SK-N-SH (cell line): ENCODE measurements at regions not wholly inside any gene's neighbourhood (a gene's known extent, or its start where the extent isn't known, plus 50 kb on each side); places are given as distances from the start of the nearest gene placed in this dataset.

ENCODE experiments used
- EP300 ChIP-seq, 2 experiments: IDR thresholded peaks; 2 replicates each; pipeline versions ENCODE4 v1.4.0 to v1.6.1; 2012; ENCODE audit warnings: borderline replicate concordance in 1 of 2, low read depth in 1 of 2, low read length in 1 of 2
- TF ChIP-seq, protein P1 (sequence below): fragments of 200-600 bp; sonication (generic); IDR thresholded peaks from 2 replicates; pipeline ENCODE4 v1.6.1; 2017; ENCODE audit warnings: antibody characterized with exemption, mild to moderate bottlenecking, moderate library complexity

GRCh38 chr10:109324721-109325120, 598.6 kb downstream of the XPNPEP1 start:
- TF ChIP-seq EP300 (IDR thresholded peaks at IDR 0.05; ENCODE audit: borderline replicate concordance in 1 of 2, low read depth in 1 of 2, low read length in 1 of 2) = no peak
- TF ChIP-seq, protein P1, sequence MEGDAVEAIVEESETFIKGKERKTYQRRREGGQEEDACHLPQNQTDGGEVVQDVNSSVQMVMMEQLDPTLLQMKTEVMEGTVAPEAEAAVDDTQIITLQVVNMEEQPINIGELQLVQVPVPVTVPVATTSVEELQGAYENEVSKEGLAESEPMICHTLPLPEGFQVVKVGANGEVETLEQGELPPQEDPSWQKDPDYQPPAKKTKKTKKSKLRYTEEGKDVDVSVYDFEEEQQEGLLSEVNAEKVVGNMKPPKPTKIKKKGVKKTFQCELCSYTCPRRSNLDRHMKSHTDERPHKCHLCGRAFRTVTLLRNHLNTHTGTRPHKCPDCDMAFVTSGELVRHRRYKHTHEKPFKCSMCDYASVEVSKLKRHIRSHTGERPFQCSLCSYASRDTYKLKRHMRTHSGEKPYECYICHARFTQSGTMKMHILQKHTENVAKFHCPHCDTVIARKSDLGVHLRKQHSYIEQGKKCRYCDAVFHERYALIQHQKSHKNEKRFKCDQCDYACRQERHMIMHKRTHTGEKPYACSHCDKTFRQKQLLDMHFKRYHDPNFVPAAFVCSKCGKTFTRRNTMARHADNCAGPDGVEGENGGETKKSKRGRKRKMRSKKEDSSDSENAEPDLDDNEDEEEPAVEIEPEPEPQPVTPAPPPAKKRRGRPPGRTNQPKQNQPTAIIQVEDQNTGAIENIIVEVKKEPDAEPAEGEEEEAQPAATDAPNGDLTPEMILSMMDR = no peak
